Colonic mucosa (tissue), 4 donors: ENCODE measurements at regions not wholly inside any gene's neighbourhood (a gene's known extent, or its start where the extent isn't known, plus 50 kb on each side); places are given as distances from the start of the nearest gene placed in this dataset.

Experiments
- DNase-seq: peaks from one replicate; pipeline ENCODE4 v3.0.0-alpha.2; 2020
- H3K27ac ChIP-seq: fragments of 200-600 bp; one replicate; pipeline ENCODE4 v1.8.0; 2021
- H3K27me3 ChIP-seq: fragments of 200-600 bp; one replicate; pipeline ENCODE4 v1.8.0; 2021
- H3K36me3 ChIP-seq: fragments of 200-600 bp; one replicate; pipeline ENCODE4 v1.8.0; 2021
- H3K4me1 ChIP-seq: fragments of 200-600 bp; one replicate; pipeline ENCODE4 v1.8.0; 2021; ENCODE audit warnings: mild to moderate bottlenecking
- H3K4me3 ChIP-seq: fragments of 200-600 bp; one replicate; pipeline ENCODE4 v1.8.0; 2021
- H3K9ac ChIP-seq, 2 donors: one replicate each; pipeline ENCODE4 v1.7.0; 2013; ENCODE audit warnings: control low read depth in 2 of 2, low read depth in 2 of 2, low read length in 2 of 2
- H3K9me3 ChIP-seq: fragments of 200-600 bp; one replicate; pipeline ENCODE4 v1.8.0; 2021
- intact Hi-C: fragments of 100-400 bp; cut with DNase I; formaldehyde crosslinking; loops from one replicate; pipeline ENCODE4 v1.14.1; 2022
- TF ChIP-seq, protein P1 (sequence below): fragments of 200-600 bp; IDR thresholded peaks from one replicate; pipeline ENCODE4 v1.8.0; 2022; ENCODE audit warnings: antibody characterized with exemption, mild to moderate bottlenecking
- donor health status: healthy.
- donor health status: DM: no; HTN: no; CAD: no.
- donor health status: DM: no; HTN: no; CAD: no.

DNA sequence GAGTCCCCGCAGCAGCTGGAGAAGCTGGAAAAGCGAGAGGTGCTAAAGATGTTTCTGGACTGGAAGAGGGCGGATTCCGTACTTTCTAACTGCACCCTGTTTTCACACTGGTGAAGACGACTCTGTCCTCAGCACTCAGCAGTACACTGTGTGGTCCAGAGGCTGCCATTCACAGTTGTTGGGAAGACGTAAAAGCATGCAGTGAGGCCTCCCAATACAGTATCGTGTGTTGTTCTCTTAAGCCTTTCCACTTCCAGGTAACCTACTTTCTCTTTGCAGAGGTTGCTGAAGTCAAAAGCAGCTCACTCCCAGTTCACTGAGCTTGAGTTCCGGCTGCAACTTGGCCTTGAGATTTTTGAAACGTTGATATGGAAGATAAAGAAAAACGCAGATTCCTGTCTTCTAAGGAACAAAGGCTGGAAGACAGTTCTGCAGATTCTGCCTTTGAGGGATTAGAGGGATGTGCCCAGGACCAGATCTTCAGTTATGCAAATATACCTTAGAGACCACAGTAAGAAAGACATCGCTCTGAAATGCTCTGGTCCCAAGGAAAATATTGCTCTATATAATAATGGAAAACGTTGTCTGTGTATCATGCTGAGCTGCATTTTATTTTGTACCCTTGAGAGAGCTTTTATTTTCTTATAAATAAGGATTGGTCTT, 540.9 kb downstream of the TRIML1 start:
- no peak overlapping the region for H3K9ac ChIP-seq
- no peak for DNase-seq
- H3K27ac ChIP-seq: no peak overlapping the region
- intact Hi-C loops: no loop called here
- no peaks in the 10 kb centered on the region for H3K36me3 ChIP-seq
- no peak overlapping the region for H3K4me3 ChIP-seq
- TF ChIP-seq, protein P1, sequence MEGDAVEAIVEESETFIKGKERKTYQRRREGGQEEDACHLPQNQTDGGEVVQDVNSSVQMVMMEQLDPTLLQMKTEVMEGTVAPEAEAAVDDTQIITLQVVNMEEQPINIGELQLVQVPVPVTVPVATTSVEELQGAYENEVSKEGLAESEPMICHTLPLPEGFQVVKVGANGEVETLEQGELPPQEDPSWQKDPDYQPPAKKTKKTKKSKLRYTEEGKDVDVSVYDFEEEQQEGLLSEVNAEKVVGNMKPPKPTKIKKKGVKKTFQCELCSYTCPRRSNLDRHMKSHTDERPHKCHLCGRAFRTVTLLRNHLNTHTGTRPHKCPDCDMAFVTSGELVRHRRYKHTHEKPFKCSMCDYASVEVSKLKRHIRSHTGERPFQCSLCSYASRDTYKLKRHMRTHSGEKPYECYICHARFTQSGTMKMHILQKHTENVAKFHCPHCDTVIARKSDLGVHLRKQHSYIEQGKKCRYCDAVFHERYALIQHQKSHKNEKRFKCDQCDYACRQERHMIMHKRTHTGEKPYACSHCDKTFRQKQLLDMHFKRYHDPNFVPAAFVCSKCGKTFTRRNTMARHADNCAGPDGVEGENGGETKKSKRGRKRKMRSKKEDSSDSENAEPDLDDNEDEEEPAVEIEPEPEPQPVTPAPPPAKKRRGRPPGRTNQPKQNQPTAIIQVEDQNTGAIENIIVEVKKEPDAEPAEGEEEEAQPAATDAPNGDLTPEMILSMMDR: no peak
- H3K4me1 ChIP-seq: no peaks in the 10 kb centered on the region
- H3K9me3 ChIP-seq: no peaks in the 10 kb centered on the region
- no peaks in the 10 kb centered on the region for H3K27me3 ChIP-seq

DNA sequence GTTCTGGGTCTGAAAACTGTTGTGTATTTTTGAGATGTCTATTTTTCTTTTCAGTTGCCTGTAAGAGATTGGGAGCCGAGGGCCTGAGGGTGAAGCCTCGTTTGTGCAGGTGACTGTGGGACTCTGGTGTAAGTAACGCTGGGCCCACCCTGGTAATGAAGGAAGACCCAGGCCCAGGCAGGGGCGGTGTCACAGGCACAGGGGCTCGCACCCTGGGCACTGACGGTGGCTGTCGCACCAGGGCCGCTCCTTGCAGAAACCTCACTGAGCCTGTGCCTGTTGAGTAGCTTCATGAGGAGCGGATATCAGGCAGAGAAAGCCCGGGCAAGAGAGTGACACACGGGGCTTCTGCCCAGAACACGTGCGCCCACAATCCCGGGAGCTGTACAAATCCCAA, 541.4 kb downstream of the TRIML1 start:
- Histone ChIP-seq H3K9me3 (no peaks in the 10 kb centered on the region), H3K27ac (no peak overlapping the region), H3K27me3 (no peaks in the 10 kb centered on the region), H3K4me3 (no peak overlapping the region), H3K36me3 (no peaks in the 10 kb centered on the region), H3K9ac (no peak overlapping the region), H3K4me1 (no peaks in the 10 kb centered on the region)
- DNase-seq: no peak
- TF ChIP-seq, protein P1: no peak
- intact Hi-C loops: no loop called here

DNA sequence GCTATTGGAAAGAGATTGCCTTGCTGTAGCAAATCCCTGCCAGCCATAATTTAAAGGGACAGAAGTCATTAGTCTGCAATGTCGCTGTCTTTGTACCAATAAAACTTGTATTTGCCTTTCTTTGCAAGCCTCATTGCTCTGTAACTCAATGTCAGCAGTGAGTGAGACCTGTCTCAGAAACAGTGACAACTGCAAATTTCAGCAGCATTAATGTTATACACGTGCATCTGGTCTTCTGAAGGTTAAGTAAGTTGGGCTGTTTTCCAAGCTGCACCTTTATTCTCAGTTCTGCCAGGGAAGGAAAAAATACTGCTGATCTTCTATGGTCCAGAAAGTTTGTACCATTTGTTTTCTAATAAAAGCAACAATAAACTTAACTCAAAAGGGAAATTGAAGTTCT, 543.1 kb downstream of the TRIML1 start:
- Histone ChIP-seq H3K9ac (no peak overlapping the region), H3K4me3 (no peak overlapping the region), H3K9me3 (no peaks in the 10 kb centered on the region), H3K27me3 (no peaks in the 10 kb centered on the region), H3K27ac (no peak overlapping the region), H3K4me1 (no peaks in the 10 kb centered on the region), H3K36me3 (no peaks in the 10 kb centered on the region)
- intact Hi-C loops: no loop called here
- no peak for DNase-seq
- TF ChIP-seq, protein P1: no peak

DNA sequence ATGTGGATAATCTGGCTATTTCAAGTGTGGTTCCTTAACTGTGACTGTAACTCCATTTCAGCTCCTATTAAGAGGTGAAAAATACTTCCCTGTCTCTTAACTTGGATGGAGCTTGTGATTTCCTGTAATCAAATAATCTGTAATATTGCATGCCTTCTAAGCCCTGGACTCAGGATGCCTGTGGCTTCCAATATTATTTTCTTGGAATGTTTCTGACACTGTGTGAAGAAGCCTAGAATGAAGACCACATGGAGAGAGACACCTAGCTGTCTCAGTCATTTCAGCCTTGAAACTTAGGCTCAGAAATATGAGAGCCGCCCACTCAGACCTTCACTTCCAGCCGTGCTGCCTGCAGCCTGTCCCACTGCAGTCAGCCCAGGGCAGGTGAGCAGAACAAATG, 544.3 kb downstream of the TRIML1 start:
- TF ChIP-seq, protein P1: no peak
- Histone ChIP-seq H3K9me3 (no peaks in the 10 kb centered on the region), H3K9ac (no peak overlapping the region), H3K27me3 (no peaks in the 10 kb centered on the region), H3K27ac (no peak overlapping the region), H3K4me3 (no peak overlapping the region), H3K4me1 (no peaks in the 10 kb centered on the region), H3K36me3 (no peaks in the 10 kb centered on the region)
- intact Hi-C loops: no loop called here
- DNase-seq: no peak

DNA sequence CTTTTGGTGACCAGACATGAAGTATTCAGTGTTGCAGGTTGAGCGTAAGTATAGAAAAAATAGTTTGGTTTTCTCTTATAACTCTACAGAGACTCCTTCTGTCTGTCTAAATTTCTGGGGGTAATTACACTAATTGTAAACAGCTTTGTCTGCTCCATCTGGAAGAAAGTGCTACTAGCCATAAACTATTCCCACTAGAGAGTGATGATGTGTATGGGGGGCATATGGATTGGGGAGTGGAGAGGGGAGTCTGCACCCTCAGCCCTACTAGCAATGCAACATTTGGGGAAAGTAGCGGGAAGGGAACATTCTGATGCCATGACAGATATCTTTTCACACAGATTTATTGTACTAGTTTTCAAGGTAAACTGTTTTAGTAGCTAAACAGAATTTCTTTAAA, 549.7 kb downstream of the TRIML1 start:
- Histone ChIP-seq H3K9me3 (no peaks in the 10 kb centered on the region), H3K4me3 (no peak overlapping the region), H3K9ac (no peak overlapping the region), H3K27ac (no peak overlapping the region), H3K4me1 (no peaks in the 10 kb centered on the region), H3K36me3 (no peaks in the 10 kb centered on the region), H3K27me3 (no peaks in the 10 kb centered on the region)
- TF ChIP-seq, protein P1: no peak
- no peak for DNase-seq
- intact Hi-C loops: no loop called here
